ENCODE measurements at regions not wholly inside any gene's neighbourhood (a gene's known extent, or its start where the extent isn't known, plus 50 kb on each side); places are given as distances from the start of the nearest gene placed in this dataset.

DNA sequence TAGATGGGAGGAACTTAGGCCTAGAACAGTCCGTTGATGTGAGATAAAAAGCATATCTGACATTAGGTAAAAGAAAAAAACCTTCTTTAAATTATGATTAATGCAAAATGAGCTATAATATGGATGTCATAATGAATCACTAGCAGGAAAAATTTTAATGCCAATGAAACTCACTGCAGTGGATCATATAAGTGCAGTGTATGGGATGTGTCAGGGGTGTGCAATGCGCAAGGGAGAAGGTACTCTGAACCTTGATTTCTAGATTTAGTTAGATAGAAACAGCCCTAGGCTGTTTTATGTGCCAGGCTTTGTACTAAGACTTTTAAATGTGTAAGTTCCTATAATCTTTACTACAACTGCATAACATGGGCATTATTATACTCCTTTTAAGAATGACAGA, 50.4 kb upstream of the NXPH2 start:
- no peaks in the 10 kb centered on the region for H3K36me3 ChIP-seq (ENCODE audit: low read length)
- H3K4me2 ChIP-seq (ENCODE audit: low read depth, low read length, poor library complexity, severe bottlenecking): no peak overlapping the region
- no peak overlapping the region for H2AFZ ChIP-seq (ENCODE audit: low read depth, low read length, severe bottlenecking)
- no peaks in the 10 kb centered on the region for H3K9me3 ChIP-seq (ENCODE audit: insufficient read depth, low read length)
- TF ChIP-seq CTCF (IDR thresholded peaks at IDR 0.05; ENCODE audit: insufficient read depth, low read length, poor library complexity, severe bottlenecking) (no peak), EZH2phosphoT487 (conservative IDR thresholded peaks at IDR 0.05; ENCODE audit: low read length) (no peak)
- H3K27me3 ChIP-seq (ENCODE audit: low read length): no peaks in the 10 kb centered on the region
- H3K9me2 ChIP-seq (replicated peaks; ENCODE audit: insufficient read depth, low read length): no peaks in the 10 kb centered on the region
- H3K4me3 ChIP-seq (ENCODE audit: insufficient read depth, low read length, poor library complexity, severe bottlenecking): no peak overlapping the region
- no peak overlapping the region for H3K27ac ChIP-seq (ENCODE audit: low read depth, low read length)
- no peaks in the 10 kb centered on the region for H3K79me2 ChIP-seq (ENCODE audit: insufficient read depth, low read length)
- H4K20me1 ChIP-seq (ENCODE audit: low read depth, low read length): no peaks in the 10 kb centered on the region
- no peak overlapping the region for H3K9ac ChIP-seq (ENCODE audit: low read length)
- no peaks in the 10 kb centered on the region for H3F3A ChIP-seq (ENCODE audit: insufficient read depth)
